ENCODE measurements at regions not wholly inside any gene's neighbourhood (a gene's known extent, or its start where the extent isn't known, plus 50 kb on each side); places are given as distances from the start of the nearest gene placed in this dataset.

DNA sequence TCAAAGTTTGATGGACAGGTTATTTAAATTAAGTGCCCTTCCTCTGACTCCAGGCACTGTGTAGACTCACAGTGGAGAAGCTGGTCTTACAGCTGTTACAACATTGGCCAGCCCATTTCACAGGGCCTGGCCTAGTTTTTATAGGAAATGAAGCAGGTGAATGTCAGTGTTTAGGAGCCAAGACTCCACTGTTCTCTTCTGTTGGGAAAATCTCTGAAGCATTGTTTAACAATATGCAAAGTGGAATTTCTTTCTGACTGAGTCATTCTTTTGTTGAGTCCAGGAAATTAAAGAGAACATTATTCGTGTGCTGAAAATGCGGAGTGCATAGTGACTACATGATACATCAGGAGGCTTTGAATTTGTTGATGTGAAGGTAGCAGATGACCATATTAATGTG is 64.7 kb downstream of the ARRDC4 start:
- intact Hi-C loops (cut with DNase I), result no loop called here
- no peak for DNase-seq

DNA sequence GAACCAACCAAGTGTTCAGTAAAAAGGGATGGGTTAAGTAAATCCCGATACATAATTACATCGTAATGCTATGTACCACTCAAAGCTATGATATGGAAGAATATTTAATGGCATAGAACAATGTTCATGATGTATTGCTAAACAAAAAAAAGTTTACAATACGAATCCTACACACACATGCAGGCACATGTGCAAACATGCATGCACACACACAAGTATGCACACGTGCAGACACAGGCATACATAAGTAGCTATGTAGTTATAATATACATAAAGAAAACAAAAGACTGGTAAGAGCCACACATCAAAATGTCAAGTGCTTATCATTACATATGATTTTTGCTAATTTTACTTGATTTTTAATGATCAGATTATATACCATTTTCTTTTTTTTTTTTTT is 74.2 kb downstream of the ARRDC4 start:
- intact Hi-C loops (cut with DNase I), result no loop called here
- no peak for DNase-seq

DNA sequence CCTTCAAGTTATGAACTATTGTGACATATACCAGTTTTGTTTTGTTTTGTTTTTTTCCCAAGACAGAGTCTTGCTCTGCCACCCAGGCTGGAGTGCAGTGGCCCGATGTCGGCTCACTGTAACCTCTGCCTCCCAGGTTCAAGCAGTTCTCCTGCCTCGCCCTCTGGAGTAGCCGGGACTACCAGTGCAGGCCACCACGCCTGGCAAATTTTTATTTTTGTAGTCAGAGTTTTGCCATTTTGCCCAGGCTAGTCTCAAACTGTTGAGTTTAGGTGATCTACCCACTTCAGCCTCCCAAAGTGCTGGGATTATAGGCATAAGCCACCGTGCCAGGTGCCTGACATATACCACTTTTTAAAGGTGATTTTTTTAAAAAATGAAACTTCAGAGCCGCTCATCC is 74.6 kb downstream of the ARRDC4 start:
- peak in 2 of 10 donors; percentile 32 to 62 for DNase-seq
- intact Hi-C loops (cut with DNase I), result no loop called here

DNA sequence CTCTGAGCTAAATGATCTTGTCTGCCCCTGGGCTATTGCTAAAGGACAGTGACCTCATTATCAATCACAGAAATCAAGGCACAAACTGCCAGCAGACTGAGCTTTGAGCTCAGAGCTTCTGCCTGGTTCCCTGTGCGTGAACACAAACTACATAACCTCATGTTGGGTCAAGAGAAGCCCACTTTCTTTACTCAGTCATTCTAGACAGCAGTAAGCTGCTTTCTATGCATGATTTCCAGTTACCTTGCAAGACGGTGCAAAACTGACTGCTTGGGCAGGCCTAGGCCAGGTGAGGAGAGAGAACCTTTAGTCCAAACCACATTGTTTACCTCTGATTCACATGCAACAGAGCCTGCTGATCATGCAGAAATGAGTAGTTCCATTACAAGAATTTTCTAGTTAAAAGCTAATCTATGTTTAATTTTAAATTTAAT is 75.1 kb downstream of the ARRDC4 start:
- intact Hi-C loops (cut with DNase I), result no loop called here
- no peak for DNase-seq

DNA sequence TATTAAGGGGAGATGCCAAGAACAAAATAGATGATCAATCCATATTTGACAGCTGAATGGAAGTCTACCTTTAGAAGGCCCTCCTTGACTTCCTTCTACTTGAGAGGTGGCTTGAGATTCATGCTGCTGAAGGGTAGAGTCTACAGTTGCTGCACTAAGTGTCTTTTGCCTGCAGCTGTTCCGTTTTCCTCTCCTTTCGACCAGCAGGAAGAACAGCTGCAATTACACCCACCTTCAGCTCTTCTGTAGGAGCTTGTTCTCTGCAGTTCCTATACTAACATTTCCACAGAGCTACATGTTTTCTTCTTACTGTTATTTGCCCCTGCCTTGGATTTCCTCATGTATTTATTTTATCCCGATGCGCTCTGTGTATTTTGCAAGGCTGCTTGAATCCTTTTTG is 79.1 kb downstream of the ARRDC4 start:
- DNase-seq, result no peak
- intact Hi-C loops (cut with DNase I), result no loop called here

DNA sequence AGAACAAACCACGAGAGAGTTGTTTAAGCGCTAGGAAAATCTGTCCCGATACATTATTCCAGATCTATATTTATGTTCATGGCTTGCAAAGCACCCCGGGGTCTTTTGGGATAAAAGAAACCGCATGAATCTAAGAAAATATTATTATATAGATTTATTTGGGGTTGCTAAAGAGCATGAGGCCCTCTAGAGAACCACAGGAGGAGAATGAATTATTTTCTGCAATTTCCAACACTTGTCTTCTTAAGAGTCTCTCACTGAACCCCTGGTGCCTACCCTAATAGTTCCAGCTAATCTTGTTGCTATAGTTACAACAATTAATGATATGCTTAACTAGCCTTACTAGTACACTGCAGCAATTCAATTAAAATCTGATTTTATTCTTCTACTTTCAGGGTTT is 79.6 kb downstream of the ARRDC4 start:
- DNase-seq, result no peak
- intact Hi-C loops (cut with DNase I), result no loop called here

DNA sequence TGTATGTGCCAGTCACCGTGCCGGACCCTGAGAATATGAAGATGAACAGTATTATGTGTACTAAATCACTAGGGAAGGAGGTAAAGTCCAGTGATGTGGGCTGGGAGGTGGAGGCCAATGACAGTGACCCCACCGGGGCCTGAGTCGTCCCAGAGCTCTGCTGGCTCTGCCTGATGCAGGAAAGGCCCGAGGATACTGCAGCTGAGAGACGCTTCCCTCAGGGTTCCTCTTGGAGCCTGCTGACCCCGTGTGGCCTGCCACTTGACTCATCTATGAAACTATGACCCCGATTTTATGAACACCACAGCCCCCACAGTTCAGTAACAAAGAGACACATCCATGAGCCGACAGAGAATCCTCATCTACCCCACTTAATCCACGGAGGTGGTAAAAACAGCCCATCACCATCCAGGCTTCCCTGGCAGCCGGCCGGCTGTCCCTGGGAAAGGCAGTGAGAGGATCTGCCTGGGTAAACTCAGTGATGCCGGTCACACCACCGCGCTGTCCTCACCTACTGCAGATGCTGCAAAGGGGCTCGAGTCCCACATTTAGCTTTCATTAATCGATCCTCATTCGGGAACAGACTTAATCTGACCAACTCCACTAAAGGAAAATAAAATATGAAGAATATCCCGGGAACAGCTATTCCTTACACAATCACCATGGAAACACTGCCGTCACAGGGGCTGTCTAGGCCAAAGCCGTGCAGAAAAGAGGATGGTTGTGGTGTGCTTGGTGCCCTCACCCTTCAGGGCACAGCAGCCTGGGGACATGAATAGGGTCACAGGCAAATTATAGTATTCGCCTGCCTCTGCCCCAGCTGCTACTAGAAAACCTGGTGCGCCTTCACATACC is 82.9 kb downstream of the ARRDC4 start:
- DNase-seq, result peak in 8 of 10 donors; percentile 5 to 80 (median 13)
- intact Hi-C loops (cut with DNase I), result no loop called here

DNA sequence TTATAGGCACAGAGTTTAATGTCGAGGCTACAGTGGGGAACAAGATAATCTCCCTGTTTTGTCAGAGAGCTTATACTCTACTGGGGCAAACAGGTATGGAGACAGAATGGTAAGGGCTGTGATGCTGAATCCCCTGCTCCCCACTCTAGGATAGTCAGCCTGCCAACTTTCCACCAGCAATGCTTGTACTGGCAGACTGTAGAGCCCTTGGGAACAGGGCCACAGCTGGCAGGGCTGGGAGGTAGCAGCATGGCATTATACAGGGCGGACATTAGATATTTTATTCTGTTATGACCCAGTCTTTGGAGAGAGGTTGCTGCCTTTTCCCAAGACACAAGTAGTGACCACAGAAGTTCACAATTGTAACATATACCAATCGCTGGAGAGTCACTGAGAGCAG is 91.2 kb downstream of the ARRDC4 start:
- intact Hi-C loops (cut with DNase I), result no loop called here
- DNase-seq, result no peak

DNA sequence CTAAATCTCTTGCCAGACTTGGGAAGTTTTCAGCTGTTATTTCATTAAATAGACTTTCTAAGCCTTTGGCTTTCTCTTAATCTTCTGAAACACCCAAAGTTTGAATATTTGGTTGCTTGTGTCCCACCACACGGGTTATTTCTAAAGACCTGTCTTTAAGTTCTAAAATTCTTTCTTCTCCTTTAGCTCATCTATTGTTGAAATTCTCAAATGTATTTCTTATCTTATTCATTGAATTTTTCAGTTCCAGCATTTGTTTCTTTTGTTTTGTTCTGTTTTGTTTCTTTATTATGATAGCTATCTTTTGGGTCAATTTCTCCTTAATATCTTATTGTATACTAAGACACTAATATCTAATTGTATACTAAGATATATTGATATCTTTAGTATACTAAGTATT is 97.0 kb downstream of the ARRDC4 start:
- DNase-seq, result no peak
- intact Hi-C loops (cut with DNase I), result no loop called here

DNA sequence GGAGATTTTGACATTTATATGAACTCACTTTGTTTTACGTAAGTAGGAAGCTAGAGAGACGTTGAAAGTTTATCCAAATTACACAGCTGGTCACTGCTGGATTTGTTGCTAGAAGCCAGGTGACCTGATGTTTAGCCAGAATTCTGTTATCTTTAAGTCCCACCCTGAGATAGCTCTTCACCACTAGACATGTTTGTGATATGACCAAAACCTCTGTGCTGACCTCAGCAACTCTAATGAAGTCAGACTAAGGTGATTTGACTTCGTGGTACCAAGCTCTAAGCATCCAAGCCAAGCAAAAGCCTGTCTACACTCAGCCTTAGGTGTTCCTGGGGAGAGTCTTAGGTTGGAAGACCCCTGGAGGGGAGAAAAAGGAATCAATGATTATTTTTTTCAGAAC is 102.4 kb downstream of the ARRDC4 start:
- intact Hi-C loops (cut with DNase I), result no loop called here
- no peak for DNase-seq

DNA sequence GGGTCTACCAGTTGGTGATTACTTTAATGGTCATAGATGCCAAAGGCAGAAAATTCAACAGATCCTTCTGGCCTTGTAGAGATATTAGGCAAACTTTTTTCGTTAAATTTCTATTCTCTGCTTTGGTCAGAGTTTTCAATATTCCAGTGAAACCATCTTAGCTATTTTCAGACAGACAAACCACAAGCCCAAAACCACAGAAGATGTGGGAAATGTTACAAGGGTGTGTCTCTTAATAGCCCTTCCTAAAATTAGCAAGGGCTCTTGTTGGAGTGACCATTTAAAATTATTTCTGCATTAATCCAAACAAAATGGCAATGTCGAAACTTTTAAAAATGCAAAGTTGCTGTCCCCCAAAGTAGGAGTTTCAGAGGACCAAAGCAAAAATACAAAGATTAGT is 102.8 kb downstream of the ARRDC4 start:
- no peak for DNase-seq
- intact Hi-C loops (cut with DNase I), result no loop called here

DNA sequence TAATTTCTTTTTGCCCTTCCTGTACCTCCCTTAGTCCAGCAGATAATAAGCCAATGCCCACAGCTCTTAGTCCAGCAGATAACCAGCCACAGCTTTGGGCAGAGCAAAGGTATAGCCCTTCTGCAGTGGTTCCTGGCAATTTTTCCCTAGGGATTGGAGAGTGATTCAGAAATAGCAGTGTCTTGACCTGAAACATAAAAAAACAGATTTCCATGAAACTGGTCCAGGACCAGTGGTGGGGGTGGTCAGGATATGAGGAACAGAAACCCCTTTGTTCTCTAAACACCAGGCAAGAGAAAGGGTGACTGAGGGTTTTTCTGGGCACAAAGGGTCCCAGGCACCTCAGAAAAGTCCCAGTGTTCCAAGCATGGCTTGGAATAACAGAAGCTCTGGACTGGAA is 103.4 kb downstream of the ARRDC4 start:
- no peak for DNase-seq
- intact Hi-C loops (cut with DNase I), result no loop called here

DNA sequence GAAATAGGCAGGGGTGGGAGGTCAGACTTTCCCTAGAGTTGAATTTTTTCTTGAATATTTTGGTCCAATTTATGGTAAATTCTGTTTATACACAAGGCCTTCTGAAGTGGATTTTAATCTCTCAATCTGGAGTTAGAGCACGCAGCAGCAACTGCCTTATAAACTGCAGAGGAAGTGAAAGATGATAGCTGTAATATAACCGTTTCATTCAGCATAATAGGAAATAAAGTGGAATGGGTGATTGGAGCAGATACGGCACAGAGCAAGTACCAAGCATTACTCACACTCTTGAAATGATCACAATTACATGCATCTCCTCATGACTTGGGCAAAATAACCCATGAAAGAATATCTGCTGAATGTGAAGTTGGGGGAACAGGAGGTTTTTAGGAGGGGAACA is 106.8 kb downstream of the ARRDC4 start:
- DNase-seq, result no peak
- intact Hi-C loops (cut with DNase I), result no loop called here

DNA sequence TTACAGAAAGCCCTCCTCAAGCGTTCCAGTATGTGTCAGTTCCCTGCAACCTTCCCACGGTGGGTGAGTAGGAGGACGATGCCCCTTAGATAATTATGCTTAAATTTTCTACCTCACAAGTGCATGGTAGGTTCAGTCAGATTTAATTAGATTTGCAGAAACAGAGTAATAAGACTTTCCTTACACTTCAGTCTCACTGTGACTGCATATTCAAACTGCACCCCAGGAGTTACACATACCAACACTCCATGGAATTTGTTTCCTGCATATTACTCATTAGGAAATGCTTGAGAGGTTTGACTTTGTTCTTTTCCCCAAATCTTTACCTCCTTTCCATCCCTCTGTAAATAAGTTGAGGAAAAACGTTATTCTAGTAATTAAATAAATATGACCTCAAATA is 108.8 kb downstream of the ARRDC4 start:
- intact Hi-C loops (cut with DNase I), result no loop called here
- DNase-seq, result no peak

DNA sequence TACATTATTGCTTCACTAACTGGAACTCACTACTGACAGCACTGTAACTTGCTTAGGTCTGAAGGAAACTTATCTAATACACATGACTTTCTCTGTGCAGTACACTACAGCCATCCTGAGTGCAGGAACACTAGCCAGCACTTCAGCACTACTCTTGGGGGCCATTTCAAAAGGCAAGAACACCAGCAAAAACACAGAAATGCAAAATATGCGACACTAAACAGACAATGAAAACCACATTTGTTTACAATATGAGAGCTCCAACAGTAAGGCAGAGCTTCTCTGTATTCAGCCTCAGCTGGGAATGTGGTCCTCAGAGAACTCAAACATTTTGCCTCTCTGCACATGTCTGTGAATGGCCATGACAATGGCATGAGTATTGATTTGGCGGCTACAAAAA is 109.6 kb downstream of the ARRDC4 start:
- intact Hi-C loops (cut with DNase I), result no loop called here
- DNase-seq, result no peak

DNA sequence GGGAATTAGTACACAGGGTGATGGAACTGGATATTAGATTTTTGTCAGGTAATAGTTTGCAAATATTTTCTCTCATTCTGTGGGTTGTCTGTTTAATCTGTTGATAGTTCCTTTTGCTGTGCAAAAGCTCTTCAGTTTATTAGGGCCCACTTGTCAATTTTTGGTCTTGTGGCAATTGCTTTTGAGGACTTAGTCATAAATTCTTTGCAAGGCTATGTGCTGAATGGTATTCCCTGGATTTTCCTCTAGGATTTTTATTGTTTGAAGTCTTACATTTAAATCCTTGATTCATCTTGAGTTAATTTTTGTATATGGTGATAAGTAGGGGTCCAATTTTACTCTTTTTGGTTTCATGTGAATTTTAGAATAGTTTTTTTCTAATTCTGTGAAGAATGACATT is 111.3 kb downstream of the ARRDC4 start:
- no peak for DNase-seq
- intact Hi-C loops (cut with DNase I), result no loop called here

DNA sequence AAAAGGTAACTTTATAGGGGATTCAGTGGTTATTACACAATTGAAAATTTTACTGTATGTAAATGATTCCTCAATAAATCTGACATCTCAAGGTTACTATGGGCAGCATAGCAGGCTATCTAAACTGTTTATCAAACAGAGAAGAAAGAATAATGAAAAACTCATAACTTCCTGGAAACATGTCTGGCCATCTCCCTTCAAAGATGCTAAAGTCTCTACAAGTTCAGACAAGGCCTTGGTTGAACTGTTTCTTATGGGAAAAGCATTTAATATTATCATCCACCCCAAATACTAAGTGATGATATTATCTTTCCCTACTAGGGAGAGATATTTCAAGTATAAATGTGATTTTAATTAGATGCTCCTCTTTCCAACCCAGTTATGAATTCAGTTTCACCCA is 114.9 kb downstream of the ARRDC4 start:
- intact Hi-C loops (cut with DNase I), result no loop called here
- DNase-seq, result no peak

DNA sequence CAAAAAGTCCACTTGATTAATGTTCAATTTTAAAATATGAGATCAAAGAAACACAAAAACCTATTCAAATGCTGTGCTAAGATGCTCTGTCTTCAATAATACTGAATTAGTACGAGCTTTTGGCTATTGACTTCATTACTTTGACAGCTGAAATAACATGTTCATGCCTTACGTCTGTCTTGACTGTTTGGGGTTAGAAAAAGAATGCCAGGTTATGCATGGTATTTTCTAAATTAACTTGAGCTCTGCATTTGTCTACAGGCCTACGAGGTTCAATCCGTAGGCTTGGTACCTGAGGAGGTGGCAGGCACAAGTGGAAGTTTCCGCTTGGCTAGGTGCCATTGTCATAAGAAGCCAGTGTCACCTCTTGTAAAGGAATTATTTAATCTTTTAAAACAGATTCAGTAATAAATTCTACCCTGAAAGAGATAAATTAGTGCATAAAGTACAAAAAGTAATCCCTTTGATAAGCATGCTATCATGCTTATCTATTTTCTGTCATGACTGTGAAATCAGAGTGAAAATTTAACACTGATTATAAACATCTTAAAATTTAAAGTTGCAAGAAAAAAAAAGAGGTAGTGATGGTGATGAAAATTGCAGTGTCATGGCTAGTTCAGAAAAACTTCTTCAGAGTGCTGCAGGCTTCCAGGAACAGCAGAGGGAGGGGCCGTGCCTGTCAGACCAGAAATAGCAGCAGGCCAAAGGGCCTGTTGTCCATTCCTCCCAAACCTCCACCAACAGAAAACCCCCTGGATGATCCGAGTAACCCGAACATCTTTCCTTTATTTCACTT is 115.7 kb downstream of the ARRDC4 start:
- intact Hi-C loops (cut with DNase I), result no loop called here
- DNase-seq, result no peak

DNA sequence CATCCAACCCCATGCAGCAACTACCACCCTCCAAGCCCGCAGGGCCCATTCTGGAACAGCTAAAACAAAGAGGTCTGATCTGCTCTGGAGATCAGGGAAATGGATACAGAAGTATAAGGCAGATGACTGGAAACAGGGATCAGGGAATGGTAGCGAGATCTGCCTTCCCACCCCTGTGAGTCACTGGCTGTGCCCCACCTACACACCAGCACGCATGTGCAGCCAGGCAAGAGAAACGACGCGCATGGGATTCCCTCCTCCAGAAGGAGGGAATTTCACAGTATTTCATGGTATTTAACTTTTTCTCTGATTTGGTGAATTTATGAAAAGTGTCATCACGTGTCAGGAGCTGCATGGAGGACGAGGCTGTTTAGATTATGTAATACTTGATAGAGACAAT is 116.7 kb downstream of the ARRDC4 start:
- intact Hi-C loops (cut with DNase I), result no loop called here
- no peak for DNase-seq

DNA sequence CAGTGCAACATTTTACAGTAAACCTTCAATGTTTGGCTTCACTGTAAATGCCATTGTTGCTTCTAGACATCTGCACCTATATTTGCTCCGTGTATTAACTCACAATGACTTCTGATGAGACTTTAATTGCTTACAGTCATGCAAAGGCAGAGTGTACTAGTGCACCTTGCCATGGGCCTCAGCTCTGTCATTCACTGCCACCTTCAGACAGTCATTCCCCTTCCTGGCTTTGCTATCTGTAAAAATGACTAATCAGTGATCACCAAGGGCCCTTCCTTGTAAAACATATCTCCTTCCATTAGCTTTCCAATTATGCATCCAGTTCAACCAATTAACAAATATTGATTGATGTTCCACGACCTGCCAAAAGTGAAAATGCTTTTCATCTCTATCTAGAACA is 120.3 kb downstream of the ARRDC4 start:
- no peak for DNase-seq
- intact Hi-C loops (cut with DNase I), result no loop called here

DNA sequence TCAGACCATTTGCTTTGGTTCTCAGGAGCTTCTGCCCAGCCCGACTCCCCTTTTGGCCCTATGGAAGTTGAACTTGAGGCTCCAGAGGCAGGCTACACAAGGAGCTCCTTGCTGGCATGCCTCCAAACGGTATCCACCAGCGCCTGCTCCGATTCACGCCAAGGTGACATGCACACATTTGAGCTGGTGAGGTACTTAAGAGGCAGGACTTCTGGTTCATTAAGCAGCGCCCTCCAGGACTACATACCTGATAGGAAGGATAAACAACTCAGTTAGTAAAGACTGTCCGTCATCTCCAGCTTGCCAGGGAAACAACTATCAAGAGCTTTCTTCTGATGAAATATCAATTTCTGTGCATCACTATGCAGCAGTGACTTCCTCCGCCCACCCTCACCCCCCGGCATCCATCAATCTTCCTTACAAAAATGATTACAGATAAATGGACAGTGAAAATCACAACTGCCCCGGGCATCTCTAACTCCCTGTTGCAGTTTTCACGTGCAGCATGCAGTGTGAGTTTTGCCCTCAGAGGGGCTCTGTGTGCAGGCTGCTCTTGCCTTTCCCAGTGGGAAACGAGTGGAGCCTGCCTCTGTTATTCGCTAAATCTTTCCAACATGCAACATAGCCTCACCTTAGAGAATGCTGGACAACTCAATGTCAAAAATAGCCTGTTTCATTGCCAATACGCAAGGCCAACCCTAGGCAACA is 122.9 kb downstream of the ARRDC4 start:
- DNase-seq, result no peak
- intact Hi-C loops (cut with DNase I), result no loop called here
